ENCODE measurements at regions not wholly inside any gene's neighbourhood (a gene's known extent, or its start where the extent isn't known, plus 50 kb on each side); places are given as distances from the start of the nearest gene placed in this dataset.

DNA sequence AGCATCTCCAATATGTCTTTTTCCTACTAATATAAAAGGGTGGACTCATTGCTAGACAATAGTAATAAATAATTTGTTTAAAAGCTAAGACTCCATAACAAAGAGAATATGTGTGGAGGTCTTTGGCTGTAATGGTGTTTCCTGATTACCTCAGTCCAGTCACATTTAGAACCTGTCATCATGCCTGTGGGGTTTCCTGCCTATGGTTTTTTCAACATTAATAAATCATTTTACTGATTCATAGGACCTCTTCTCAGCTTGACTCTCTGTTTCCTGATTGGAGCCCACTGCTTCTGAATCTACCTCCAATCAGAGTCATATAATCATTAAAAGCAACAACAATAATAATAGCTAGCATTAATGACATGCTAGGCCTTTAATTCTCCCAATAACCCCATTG lies 52.4 kb upstream of the GNAI1 start:
- no peaks in the 10 kb centered on the region for H3K36me3 ChIP-seq (replicated peaks; ENCODE audit: insufficient read depth, low read length)
- no peaks in the 10 kb centered on the region for H3K27me3 ChIP-seq (replicated peaks; ENCODE audit: insufficient read depth, low read length)
- no peaks in the 10 kb centered on the region for H3F3A ChIP-seq (ENCODE audit: insufficient read depth, low read length)
- H3K4me1 ChIP-seq (ENCODE audit: low read length) = no peaks in the 10 kb centered on the region; the same call in 1 of the 2 replicates
- H4K20me1 ChIP-seq (ENCODE audit: insufficient read depth, low read length) = no peaks in the 10 kb centered on the region
- no peak overlapping the region for H3K4me2 ChIP-seq (ENCODE audit: low read depth, low read length)
- no peak overlapping the region for H2AFZ ChIP-seq (ENCODE audit: low read length)
- H3K79me2 ChIP-seq (ENCODE audit: low read length) = no peaks in the 10 kb centered on the region
- no peak overlapping the region for H3K27ac ChIP-seq (ENCODE audit: low read length)
- no peaks in the 10 kb centered on the region for H3K9me2 ChIP-seq (replicated peaks; ENCODE audit: insufficient read depth, low read length)
- no peak for DNase-seq
- TF ChIP-seq EZH2 (optimal IDR thresholded peaks at IDR 0.05; ENCODE audit: low read depth, low read length) (no peak), EZH2phosphoT487 (IDR thresholded peaks at IDR 0.05; ENCODE audit: low read length) (no peak)
- TF ChIP-seq, protein P1, sequence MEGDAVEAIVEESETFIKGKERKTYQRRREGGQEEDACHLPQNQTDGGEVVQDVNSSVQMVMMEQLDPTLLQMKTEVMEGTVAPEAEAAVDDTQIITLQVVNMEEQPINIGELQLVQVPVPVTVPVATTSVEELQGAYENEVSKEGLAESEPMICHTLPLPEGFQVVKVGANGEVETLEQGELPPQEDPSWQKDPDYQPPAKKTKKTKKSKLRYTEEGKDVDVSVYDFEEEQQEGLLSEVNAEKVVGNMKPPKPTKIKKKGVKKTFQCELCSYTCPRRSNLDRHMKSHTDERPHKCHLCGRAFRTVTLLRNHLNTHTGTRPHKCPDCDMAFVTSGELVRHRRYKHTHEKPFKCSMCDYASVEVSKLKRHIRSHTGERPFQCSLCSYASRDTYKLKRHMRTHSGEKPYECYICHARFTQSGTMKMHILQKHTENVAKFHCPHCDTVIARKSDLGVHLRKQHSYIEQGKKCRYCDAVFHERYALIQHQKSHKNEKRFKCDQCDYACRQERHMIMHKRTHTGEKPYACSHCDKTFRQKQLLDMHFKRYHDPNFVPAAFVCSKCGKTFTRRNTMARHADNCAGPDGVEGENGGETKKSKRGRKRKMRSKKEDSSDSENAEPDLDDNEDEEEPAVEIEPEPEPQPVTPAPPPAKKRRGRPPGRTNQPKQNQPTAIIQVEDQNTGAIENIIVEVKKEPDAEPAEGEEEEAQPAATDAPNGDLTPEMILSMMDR (IDR thresholded peaks at IDR 0.05; ENCODE audit: low read length) = no peak
- no peak overlapping the region for H3K9ac ChIP-seq (ENCODE audit: low read length)
- H3K9me3 ChIP-seq (replicated peaks; ENCODE audit: insufficient read depth, low read length) = no peaks in the 10 kb centered on the region
- H3K4me3 ChIP-seq (ENCODE audit: low read length) = no peak overlapping the region

- DNase-seq = no peak
- H3K4me2 ChIP-seq (ENCODE audit: low read depth, low read length) = peak overlapping the region; percentile 72; the same call in 1 of the 2 replicates
- no peaks in the 10 kb centered on the region for H3K9me3 ChIP-seq (replicated peaks; ENCODE audit: insufficient read depth, low read length)
- H2AFZ ChIP-seq (ENCODE audit: low read length) = no peak overlapping the region
- H3K9me2 ChIP-seq (replicated peaks; ENCODE audit: insufficient read depth, low read length) = no peaks in the 10 kb centered on the region
- no peak for TF ChIP-seq EZH2phosphoT487 (IDR thresholded peaks at IDR 0.05; ENCODE audit: low read length)
- no peaks in the 10 kb centered on the region for H3K36me3 ChIP-seq (replicated peaks; ENCODE audit: insufficient read depth, low read length)
- no peaks in the 10 kb centered on the region for H3K79me2 ChIP-seq (ENCODE audit: low read length)
- H3K27me3 ChIP-seq (replicated peaks; ENCODE audit: insufficient read depth, low read length) = no peaks in the 10 kb centered on the region
- H4K20me1 ChIP-seq (ENCODE audit: insufficient read depth, low read length) = no peaks in the 10 kb centered on the region
- H3K27ac ChIP-seq (ENCODE audit: low read length) = no peak overlapping the region
- no peak overlapping the region for H3K4me3 ChIP-seq (ENCODE audit: low read length)
- no peaks in the 10 kb centered on the region for H3F3A ChIP-seq (ENCODE audit: insufficient read depth, low read length)
- H3K4me1 ChIP-seq (ENCODE audit: low read length) = no peaks in the 10 kb centered on the region; the same call in 1 of the 2 replicates
- no peak overlapping the region for H3K9ac ChIP-seq (ENCODE audit: low read length)
These were observed 55.7 kb upstream of the GNAI1 start for GRCh38 chr7:80078886-80079285.

GRCh38 chr7:80078159-80078731 lies 56.4 kb upstream of the GNAI1 start:
- Histone ChIP-seq H3K27ac (ENCODE audit: low read length) (no peak overlapping the region), H3K4me1 (ENCODE audit: low read length) (no peaks in the 10 kb centered on the region; the same call in 1 of the 2 replicates), H3K9me2 (replicated peaks; ENCODE audit: insufficient read depth, low read length) (no peaks in the 10 kb centered on the region), H3K9ac (ENCODE audit: low read length) (peak overlapping the region; percentile 7; the same call in 1 of the 2 replicates), H2AFZ (ENCODE audit: low read length) (peak overlapping the region; percentile 93), H3F3A (ENCODE audit: insufficient read depth, low read length) (no peaks in the 10 kb centered on the region), H3K4me2 (ENCODE audit: low read depth, low read length) (peak overlapping the region; percentile 72), H3K27me3 (replicated peaks; ENCODE audit: insufficient read depth, low read length) (no peaks in the 10 kb centered on the region), H3K9me3 (replicated peaks; ENCODE audit: insufficient read depth, low read length) (no peaks in the 10 kb centered on the region), H3K79me2 (ENCODE audit: low read length) (no peaks in the 10 kb centered on the region), H4K20me1 (ENCODE audit: insufficient read depth, low read length) (no peaks in the 10 kb centered on the region), H3K36me3 (replicated peaks; ENCODE audit: insufficient read depth, low read length) (no peaks in the 10 kb centered on the region), H3K4me3 (ENCODE audit: low read length) (peak overlapping the region; percentile 54)
- no peak for TF ChIP-seq EZH2phosphoT487 (IDR thresholded peaks at IDR 0.05; ENCODE audit: low read length)
- TF ChIP-seq, protein P1 (IDR thresholded peaks at IDR 0.05; ENCODE audit: low read length) = no peak
- TF ChIP-seq EZH2 (optimal IDR thresholded peaks at IDR 0.05; ENCODE audit: low read depth, low read length) = no peak
- peak; percentile 26 for DNase-seq

GRCh38 chr7:80070391-80070790 lies 64.2 kb upstream of the GNAI1 start:
- no peak overlapping the region for H3K9ac ChIP-seq (ENCODE audit: low read length)
- no peaks in the 10 kb centered on the region for H3K79me2 ChIP-seq (ENCODE audit: low read length)
- H2AFZ ChIP-seq (ENCODE audit: low read length) = no peak overlapping the region
- H3K4me1 ChIP-seq (ENCODE audit: low read length) = no peaks in the 10 kb centered on the region
- no peaks in the 10 kb centered on the region for H4K20me1 ChIP-seq (ENCODE audit: insufficient read depth, low read length)
- H3K4me3 ChIP-seq (ENCODE audit: low read length) = no peak overlapping the region
- no peaks in the 10 kb centered on the region for H3K27me3 ChIP-seq (replicated peaks; ENCODE audit: insufficient read depth, low read length)
- no peaks in the 10 kb centered on the region for H3K36me3 ChIP-seq (replicated peaks; ENCODE audit: insufficient read depth, low read length)
- no peaks in the 10 kb centered on the region for H3K9me2 ChIP-seq (replicated peaks; ENCODE audit: insufficient read depth, low read length)
- H3K27ac ChIP-seq (ENCODE audit: low read length) = no peak overlapping the region
- H3K4me2 ChIP-seq (ENCODE audit: low read depth, low read length) = no peak overlapping the region
- H3K9me3 ChIP-seq (replicated peaks; ENCODE audit: insufficient read depth, low read length) = no peaks in the 10 kb centered on the region
- H3F3A ChIP-seq (ENCODE audit: insufficient read depth, low read length) = no peaks in the 10 kb centered on the region
- DNase-seq = no peak
- TF ChIP-seq EZH2 (optimal IDR thresholded peaks at IDR 0.05; ENCODE audit: low read depth, low read length) (no peak), EZH2phosphoT487 (IDR thresholded peaks at IDR 0.05; ENCODE audit: low read length) (no peak)
- TF ChIP-seq, protein P1 (IDR thresholded peaks at IDR 0.05; ENCODE audit: low read length) = no peak
